ENCODE measurements at regions not wholly inside any gene's neighbourhood (a gene's known extent, or its start where the extent isn't known, plus 50 kb on each side); places are given as distances from the start of the nearest gene placed in this dataset.
"Not testable (repeated sequence)": the region's sequence is repeated elsewhere in the genome, so short reads cannot be mapped to it uniquely, and the experiment has no call there.

DNA sequence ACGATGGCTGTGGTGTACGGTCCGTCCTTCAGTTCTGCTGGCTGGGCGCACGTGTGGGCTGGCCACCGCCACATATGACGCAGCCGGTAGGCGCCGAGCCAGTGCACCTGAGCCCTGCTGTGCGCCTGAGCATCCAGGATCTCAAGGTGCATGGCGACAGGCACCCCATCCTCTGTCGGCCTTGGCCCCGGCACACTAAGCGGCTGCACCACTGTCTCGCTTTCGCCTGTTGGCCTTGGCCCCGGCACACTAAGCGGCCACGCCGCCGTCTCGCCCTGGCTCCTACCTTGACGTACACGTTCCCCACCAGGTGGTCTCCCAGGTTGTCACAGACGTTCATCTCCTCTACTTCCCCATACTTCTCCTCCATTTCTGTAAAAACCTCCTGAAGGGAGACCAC lies 4034.6 kb upstream of the TPTE start:
- H3K4me2 ChIP-seq (ENCODE audit: insufficient read depth, insufficient read length, low read length); H3T11ph ChIP-seq (ENCODE audit: low read length); H3K4me1 Mint-ChIP-seq; H3K14ac ChIP-seq (ENCODE audit: insufficient read depth, low read length); H3K23me2 ChIP-seq (ENCODE audit: insufficient read length, low read depth, low read length, poor library complexity, severe bottlenecking); H3K56ac ChIP-seq (ENCODE audit: insufficient read length, low read depth, low read length); H4K5ac ChIP-seq (ENCODE audit: insufficient read length, low read depth, low read length); H3K79me1 ChIP-seq (ENCODE audit: insufficient read depth, low read depth, low read length, poor library complexity, severe bottlenecking); H3K4me1 ChIP-seq (ENCODE audit: insufficient read depth, low read length); DNase-seq; H3K18ac ChIP-seq (ENCODE audit: insufficient read length, low read depth, low read length); H2BK15ac ChIP-seq (ENCODE audit: low read depth, low read length); H2AFZ ChIP-seq (ENCODE audit: low read length); H3K27ac ChIP-seq (ENCODE audit: insufficient read length, low read depth, low read length); H2BK5ac ChIP-seq (ENCODE audit: insufficient read length, low read length); H3K4ac ChIP-seq (ENCODE audit: low read depth, low read length); H4K91ac ChIP-seq (ENCODE audit: insufficient read length, low read depth, low read length); H3K27me3 ChIP-seq (ENCODE audit: insufficient read depth, low read length); H3K27ac Mint-ChIP-seq; H2BK20ac ChIP-seq (ENCODE audit: low read depth, low read length, poor library complexity, severe bottlenecking); H3K23ac ChIP-seq (ENCODE audit: insufficient read length, low read depth, low read length); H3K79me2 ChIP-seq (ENCODE audit: insufficient read depth, low read length); H4K8ac ChIP-seq (replicated peaks; ENCODE audit: insufficient read length, low read depth, low read length); H2BK120ac ChIP-seq (ENCODE audit: low read depth, low read length, poor library complexity, severe bottlenecking); H3K27me3 Mint-ChIP-seq (ENCODE audit: low read depth); H3K9me3 Mint-ChIP-seq; H3K36me3 Mint-ChIP-seq (ENCODE audit: insufficient read depth in 1 of 3, low read depth in 3 of 3); H3K9ac ChIP-seq (ENCODE audit: extremely low read depth, insufficient read length, low read length); H3K4me3 Mint-ChIP-seq; H4K20me1 ChIP-seq (ENCODE audit: control insufficient read depth, insufficient read depth, insufficient read length); H3K9me3 ChIP-seq (ENCODE audit: control insufficient read depth, low read depth, low read length); H2BK12ac ChIP-seq (ENCODE audit: insufficient read length, low read depth, low read length); H2AK5ac ChIP-seq (ENCODE audit: insufficient read length, low read length): not testable (repeated sequence)
- no CpG with 5 or more reads among the region's 26 CpGs for WGBS (ENCODE audit: extremely low coverage, insufficient read length, low lambda C conversion rate)

DNA sequence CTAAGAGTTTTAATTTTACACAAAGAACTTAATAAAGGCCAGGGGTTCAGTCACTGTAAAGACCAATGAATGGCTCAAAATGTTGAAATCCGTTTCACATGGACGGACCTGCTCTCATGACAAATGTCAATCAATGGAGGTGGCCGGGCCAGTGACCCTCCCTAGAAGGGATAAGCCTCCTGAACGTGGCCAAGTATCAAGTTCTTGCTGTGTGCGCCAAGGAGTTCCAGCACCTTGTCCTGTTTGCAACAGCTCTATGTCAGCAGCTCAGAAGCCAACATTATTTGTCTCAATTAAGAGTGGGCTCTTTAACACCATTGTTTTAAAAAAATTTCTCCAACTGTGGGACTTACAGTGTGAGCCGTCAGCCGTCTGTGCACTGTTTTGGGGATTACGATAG lies 4028.7 kb upstream of the TPTE start:
- WGBS (ENCODE audit: extremely low coverage, insufficient read length, low lambda C conversion rate): no CpG with 5 or more reads among the region's 8 CpGs
- H3K27me3 Mint-ChIP-seq (ENCODE audit: low read depth); H3K4me1 ChIP-seq (ENCODE audit: insufficient read depth, low read length); H4K8ac ChIP-seq (replicated peaks; ENCODE audit: insufficient read length, low read depth, low read length); H3K4me2 ChIP-seq (ENCODE audit: insufficient read depth, insufficient read length, low read length); H3K9me3 Mint-ChIP-seq; H3K4me3 Mint-ChIP-seq; DNase-seq; H3K79me1 ChIP-seq (ENCODE audit: insufficient read depth, low read depth, low read length, poor library complexity, severe bottlenecking); H3K79me2 ChIP-seq (ENCODE audit: insufficient read depth, low read length); H3K9me3 ChIP-seq (ENCODE audit: control insufficient read depth, low read depth, low read length); H2BK20ac ChIP-seq (ENCODE audit: low read depth, low read length, poor library complexity, severe bottlenecking); H3K23me2 ChIP-seq (ENCODE audit: insufficient read length, low read depth, low read length, poor library complexity, severe bottlenecking); H3T11ph ChIP-seq (ENCODE audit: low read length); H3K23ac ChIP-seq (ENCODE audit: insufficient read length, low read depth, low read length); H3K27ac Mint-ChIP-seq; H4K91ac ChIP-seq (ENCODE audit: insufficient read length, low read depth, low read length); H3K4ac ChIP-seq (ENCODE audit: low read depth, low read length); H2AFZ ChIP-seq (ENCODE audit: low read length); H2AK5ac ChIP-seq (ENCODE audit: insufficient read length, low read length); H2BK15ac ChIP-seq (ENCODE audit: low read depth, low read length); H3K4me1 Mint-ChIP-seq; H2BK5ac ChIP-seq (ENCODE audit: insufficient read length, low read length); H3K27me3 ChIP-seq (ENCODE audit: insufficient read depth, low read length); H2BK120ac ChIP-seq (ENCODE audit: low read depth, low read length, poor library complexity, severe bottlenecking); H3K14ac ChIP-seq (ENCODE audit: insufficient read depth, low read length); H3K56ac ChIP-seq (ENCODE audit: insufficient read length, low read depth, low read length); H3K9ac ChIP-seq (ENCODE audit: extremely low read depth, insufficient read length, low read length); H2BK12ac ChIP-seq (ENCODE audit: insufficient read length, low read depth, low read length); H3K18ac ChIP-seq (ENCODE audit: insufficient read length, low read depth, low read length); H4K20me1 ChIP-seq (ENCODE audit: control insufficient read depth, insufficient read depth, insufficient read length); H3K27ac ChIP-seq (ENCODE audit: insufficient read length, low read depth, low read length); H3K36me3 Mint-ChIP-seq (ENCODE audit: insufficient read depth in 1 of 3, low read depth in 3 of 3); H4K5ac ChIP-seq (ENCODE audit: insufficient read length, low read depth, low read length): not testable (repeated sequence)

- not testable (repeated sequence) for H3K36me3 Mint-ChIP-seq (ENCODE audit: insufficient read depth in 1 of 3, low read depth in 3 of 3); H3K27me3 ChIP-seq (ENCODE audit: insufficient read depth, low read length); H4K8ac ChIP-seq (replicated peaks; ENCODE audit: insufficient read length, low read depth, low read length); H3K4me1 Mint-ChIP-seq; DNase-seq; H3K4me3 Mint-ChIP-seq; H3K18ac ChIP-seq (ENCODE audit: insufficient read length, low read depth, low read length); H2BK120ac ChIP-seq (ENCODE audit: low read depth, low read length, poor library complexity, severe bottlenecking); H4K20me1 ChIP-seq (ENCODE audit: control insufficient read depth, insufficient read depth, insufficient read length); H3K79me2 ChIP-seq (ENCODE audit: insufficient read depth, low read length); H2BK15ac ChIP-seq (ENCODE audit: low read depth, low read length); H2AK5ac ChIP-seq (ENCODE audit: insufficient read length, low read length); H3T11ph ChIP-seq (ENCODE audit: low read length); H3K27ac Mint-ChIP-seq; H4K91ac ChIP-seq (ENCODE audit: insufficient read length, low read depth, low read length); H3K27ac ChIP-seq (ENCODE audit: insufficient read length, low read depth, low read length); H2BK5ac ChIP-seq (ENCODE audit: insufficient read length, low read length); H2AFZ ChIP-seq (ENCODE audit: low read length); H3K9me3 Mint-ChIP-seq; H3K23me2 ChIP-seq (ENCODE audit: insufficient read length, low read depth, low read length, poor library complexity, severe bottlenecking); H3K23ac ChIP-seq (ENCODE audit: insufficient read length, low read depth, low read length); H3K79me1 ChIP-seq (ENCODE audit: insufficient read depth, low read depth, low read length, poor library complexity, severe bottlenecking); H2BK12ac ChIP-seq (ENCODE audit: insufficient read length, low read depth, low read length); H3K56ac ChIP-seq (ENCODE audit: insufficient read length, low read depth, low read length); H3K14ac ChIP-seq (ENCODE audit: insufficient read depth, low read length); H3K27me3 Mint-ChIP-seq (ENCODE audit: low read depth); H4K5ac ChIP-seq (ENCODE audit: insufficient read length, low read depth, low read length); H2BK20ac ChIP-seq (ENCODE audit: low read depth, low read length, poor library complexity, severe bottlenecking); H3K4me1 ChIP-seq (ENCODE audit: insufficient read depth, low read length); H3K4ac ChIP-seq (ENCODE audit: low read depth, low read length); H3K4me2 ChIP-seq (ENCODE audit: insufficient read depth, insufficient read length, low read length); H3K9ac ChIP-seq (ENCODE audit: extremely low read depth, insufficient read length, low read length); H3K9me3 ChIP-seq (ENCODE audit: control insufficient read depth, low read depth, low read length)
- WGBS (ENCODE audit: extremely low coverage, insufficient read length, low lambda C conversion rate): no CpG with 5 or more reads among the region's 4 CpGs
Observed at GRCh38 chr21:6493957-6494356, 4027.4 kb upstream of the TPTE start.
